ENCODE measurements at regions not wholly inside any gene's neighbourhood (a gene's known extent, or its start where the extent isn't known, plus 50 kb on each side); places are given as distances from the start of the nearest gene placed in this dataset.

GRCh38 chr10:131825150-131825848 lies 75.5 kb upstream of the PPP2R2D start:
- H3K36me3 ChIP-seq (ENCODE audit: control insufficient read depth, insufficient read depth, low read length), result no peaks in the 10 kb centered on the region
- no peak overlapping the region for H3K4me3 ChIP-seq (ENCODE audit: insufficient read depth, low read depth, low read length)
- peaks cover 22% of the 10 kb centered on the region for H3K4me1 ChIP-seq (ENCODE audit: control insufficient read depth, insufficient read depth, low read length)
- H3K9me3 ChIP-seq (ENCODE audit: control insufficient read depth, low read length), result no peaks in the 10 kb centered on the region
- WGBS, 2 experiments, result 42 to 55% methylated on average over 15 of the region's 15 CpGs
- no peak overlapping the region for H3K27ac ChIP-seq (ENCODE audit: insufficient read depth, low read depth, low read length, poor library complexity, severe bottlenecking)
- H3K27me3 ChIP-seq (ENCODE audit: control insufficient read depth, insufficient read depth, low read length, poor library complexity, severe bottlenecking), result no peaks in the 10 kb centered on the region

- 80 to 85% methylated on average over 15 of the region's 15 CpGs for WGBS, 2 experiments
- no peak overlapping the region for H3K27ac ChIP-seq (ENCODE audit: insufficient read depth, low read depth, low read length, poor library complexity, severe bottlenecking)
- H3K9me3 ChIP-seq (ENCODE audit: control insufficient read depth, low read length), result no peaks in the 10 kb centered on the region
- no peaks in the 10 kb centered on the region for H3K27me3 ChIP-seq (ENCODE audit: control insufficient read depth, insufficient read depth, low read length, poor library complexity, severe bottlenecking)
- H3K4me3 ChIP-seq (ENCODE audit: insufficient read depth, low read depth, low read length), result no peak overlapping the region
- H3K36me3 ChIP-seq (ENCODE audit: control insufficient read depth, insufficient read depth, low read length), result no peaks in the 10 kb centered on the region
- H3K4me1 ChIP-seq (ENCODE audit: control insufficient read depth, insufficient read depth, low read length), result peaks cover 22% of the 10 kb centered on the region
These were observed 74.7 kb upstream of the PPP2R2D start for GRCh38 chr10:131825960-131826650.

- peaks cover 20% of the 10 kb centered on the region for H3K4me1 ChIP-seq (ENCODE audit: control insufficient read depth, insufficient read depth, low read length)
- no peaks in the 10 kb centered on the region for H3K27me3 ChIP-seq (ENCODE audit: control insufficient read depth, insufficient read depth, low read length, poor library complexity, severe bottlenecking)
- H3K9me3 ChIP-seq (ENCODE audit: control insufficient read depth, low read length), result no peaks in the 10 kb centered on the region
- H3K27ac ChIP-seq (ENCODE audit: insufficient read depth, low read depth, low read length, poor library complexity, severe bottlenecking), result no peak overlapping the region
- H3K36me3 ChIP-seq (ENCODE audit: control insufficient read depth, insufficient read depth, low read length), result no peaks in the 10 kb centered on the region
- no peak overlapping the region for H3K4me3 ChIP-seq (ENCODE audit: insufficient read depth, low read depth, low read length)
- WGBS, 2 experiments, result 92 to 94% methylated on average over 14 of the region's 14 CpGs
These were observed 71.5 kb upstream of the PPP2R2D start for GRCh38 chr10:131829156-131829930.

- Histone ChIP-seq H3K4me3 (ENCODE audit: insufficient read depth, low read depth, low read length) (no peak overlapping the region), H3K9me3 (ENCODE audit: control insufficient read depth, low read length) (no peaks in the 10 kb centered on the region), H3K27ac (ENCODE audit: insufficient read depth, low read depth, low read length, poor library complexity, severe bottlenecking) (no peak overlapping the region), H3K27me3 (ENCODE audit: control insufficient read depth, insufficient read depth, low read length, poor library complexity, severe bottlenecking) (no peaks in the 10 kb centered on the region), H3K36me3 (ENCODE audit: control insufficient read depth, insufficient read depth, low read length) (no peaks in the 10 kb centered on the region), H3K4me1 (ENCODE audit: control insufficient read depth, insufficient read depth, low read length) (peaks cover 9% of the 10 kb centered on the region)
- WGBS, 2 experiments, result 93 to 94% methylated on average over 13 of the region's 13 CpGs
These were observed 70.2 kb upstream of the PPP2R2D start for GRCh38 chr10:131830446-131831130.

- Histone ChIP-seq H3K4me1 (ENCODE audit: control insufficient read depth, insufficient read depth, low read length) (no peaks in the 10 kb centered on the region), H3K9me3 (ENCODE audit: control insufficient read depth, low read length) (no peaks in the 10 kb centered on the region), H3K27me3 (ENCODE audit: control insufficient read depth, insufficient read depth, low read length, poor library complexity, severe bottlenecking) (no peaks in the 10 kb centered on the region), H3K4me3 (ENCODE audit: insufficient read depth, low read depth, low read length) (no peak overlapping the region), H3K36me3 (ENCODE audit: control insufficient read depth, insufficient read depth, low read length) (no peaks in the 10 kb centered on the region), H3K27ac (ENCODE audit: insufficient read depth, low read depth, low read length, poor library complexity, severe bottlenecking) (no peak overlapping the region)
- 79 to 80% methylated on average over 14 of the region's 14 CpGs for WGBS, 2 experiments
These were observed 69.2 kb upstream of the PPP2R2D start for GRCh38 chr10:131831561-131831960.

- Histone ChIP-seq H3K27me3 (ENCODE audit: control insufficient read depth, insufficient read depth, low read length, poor library complexity, severe bottlenecking) (no peaks in the 10 kb centered on the region), H3K36me3 (ENCODE audit: control insufficient read depth, insufficient read depth, low read length) (no peaks in the 10 kb centered on the region), H3K27ac (ENCODE audit: insufficient read depth, low read depth, low read length, poor library complexity, severe bottlenecking) (no peak overlapping the region), H3K4me1 (ENCODE audit: control insufficient read depth, insufficient read depth, low read length) (no peaks in the 10 kb centered on the region), H3K9me3 (ENCODE audit: control insufficient read depth, low read length) (no peaks in the 10 kb centered on the region), H3K4me3 (ENCODE audit: insufficient read depth, low read depth, low read length) (no peak overlapping the region)
- 90 to 91% methylated on average over 17 of the region's 17 CpGs for WGBS, 2 experiments
These were observed 68.6 kb upstream of the PPP2R2D start for GRCh38 chr10:131832056-131832685.

GRCh38 chr10:131833013-131833412 lies 67.8 kb upstream of the PPP2R2D start:
- H3K27ac ChIP-seq (ENCODE audit: insufficient read depth, low read depth, low read length, poor library complexity, severe bottlenecking), result no peak overlapping the region
- H3K27me3 ChIP-seq (ENCODE audit: control insufficient read depth, insufficient read depth, low read length, poor library complexity, severe bottlenecking), result no peaks in the 10 kb centered on the region
- no peak overlapping the region for H3K4me3 ChIP-seq (ENCODE audit: insufficient read depth, low read depth, low read length)
- 92 to 93% methylated on average over 5 of the region's 5 CpGs for WGBS, 2 experiments
- H3K4me1 ChIP-seq (ENCODE audit: control insufficient read depth, insufficient read depth, low read length), result no peaks in the 10 kb centered on the region
- H3K9me3 ChIP-seq (ENCODE audit: control insufficient read depth, low read length), result no peaks in the 10 kb centered on the region
- H3K36me3 ChIP-seq (ENCODE audit: control insufficient read depth, insufficient read depth, low read length), result no peaks in the 10 kb centered on the region

GRCh38 chr10:131833446-131834080 lies 67.2 kb upstream of the PPP2R2D start:
- Histone ChIP-seq H3K9me3 (ENCODE audit: control insufficient read depth, low read length) (no peaks in the 10 kb centered on the region), H3K4me1 (ENCODE audit: control insufficient read depth, insufficient read depth, low read length) (no peaks in the 10 kb centered on the region), H3K27me3 (ENCODE audit: control insufficient read depth, insufficient read depth, low read length, poor library complexity, severe bottlenecking) (no peaks in the 10 kb centered on the region), H3K27ac (ENCODE audit: insufficient read depth, low read depth, low read length, poor library complexity, severe bottlenecking) (no peak overlapping the region), H3K4me3 (ENCODE audit: insufficient read depth, low read depth, low read length) (no peak overlapping the region), H3K36me3 (ENCODE audit: control insufficient read depth, insufficient read depth, low read length) (no peaks in the 10 kb centered on the region)
- 93 to 94% methylated on average over 14 of the region's 14 CpGs for WGBS, 2 experiments

- H3K9me3 ChIP-seq (ENCODE audit: control insufficient read depth, low read length), result no peaks in the 10 kb centered on the region
- H3K27me3 ChIP-seq (ENCODE audit: control insufficient read depth, insufficient read depth, low read length, poor library complexity, severe bottlenecking), result no peaks in the 10 kb centered on the region
- H3K4me3 ChIP-seq (ENCODE audit: insufficient read depth, low read depth, low read length), result no peak overlapping the region
- H3K4me1 ChIP-seq (ENCODE audit: control insufficient read depth, insufficient read depth, low read length), result no peaks in the 10 kb centered on the region
- H3K27ac ChIP-seq (ENCODE audit: insufficient read depth, low read depth, low read length, poor library complexity, severe bottlenecking), result no peak overlapping the region
- no peaks in the 10 kb centered on the region for H3K36me3 ChIP-seq (ENCODE audit: control insufficient read depth, insufficient read depth, low read length)
- WGBS, 2 experiments, result 94 to 96% methylated on average over 8 of the region's 8 CpGs
These were observed 66.5 kb upstream of the PPP2R2D start for GRCh38 chr10:131834152-131834810.
